A673 (cell line): ENCODE measurements at regions not wholly inside any gene's neighbourhood (a gene's known extent, or its start where the extent isn't known, plus 50 kb on each side); places are given as distances from the start of the nearest gene placed in this dataset.

Experiments used
- CTCF ChIP-seq: fragments of 300-800, 200-600 bp; sonication (generic); conservative IDR thresholded peaks from 2 replicates; pipeline ENCODE4 v1.5.1; 2017; ENCODE audit warnings: low read depth, mild to moderate bottlenecking, antibody characterized with exemption, low read length, moderate library complexity, mixed read lengths
- EZH2 ChIP-seq: fragments of 200-600 bp; sonication (generic); IDR thresholded peaks from 2 replicates; pipeline ENCODE4 v1.6.1; 2017; ENCODE audit warnings: borderline replicate concordance, low read depth, mild to moderate bottlenecking, mixed read lengths, antibody characterized with exemption, low read length; ENCODE audit not compliant: poor library complexity, severe bottlenecking

GRCh38 chr14:82720431-82720830 lies 1186.8 kb upstream of the SEL1L start:
- TF ChIP-seq EZH2 (no peak), CTCF (no peak)
